Peyer's patch (tissue), 4 donors: ENCODE measurements at regions not wholly inside any gene's neighbourhood (a gene's known extent, or its start where the extent isn't known, plus 50 kb on each side); places are given as distances from the start of the nearest gene placed in this dataset.
"Not testable (repeated sequence)": the region's sequence is repeated elsewhere in the genome, so short reads cannot be mapped to it uniquely, and the experiment has no call there.

ENCODE experiments used
- CTCF ChIP-seq, 6 experiments: fragments of 450-650 bp in 4 of 6; fragments of 200-600 bp in 2 of 6; sonication (generic) in 1 of 6; IDR thresholded peaks; one replicate each; pipeline ENCODE4 v1.5.1; 2017 to 2019; ENCODE audit warnings: antibody characterized with exemption in 6 of 6, mild to moderate bottlenecking in 3 of 6, moderate library complexity in 1 of 6
- POLR2A ChIP-seq, 2 donors: fragments of 450-650 bp; IDR thresholded peaks; one replicate each; pipeline ENCODE4 v1.5.1; 2017; ENCODE audit warnings: antibody characterized with exemption in 2 of 2, mild to moderate bottlenecking in 2 of 2, moderate library complexity in 2 of 2

DNA sequence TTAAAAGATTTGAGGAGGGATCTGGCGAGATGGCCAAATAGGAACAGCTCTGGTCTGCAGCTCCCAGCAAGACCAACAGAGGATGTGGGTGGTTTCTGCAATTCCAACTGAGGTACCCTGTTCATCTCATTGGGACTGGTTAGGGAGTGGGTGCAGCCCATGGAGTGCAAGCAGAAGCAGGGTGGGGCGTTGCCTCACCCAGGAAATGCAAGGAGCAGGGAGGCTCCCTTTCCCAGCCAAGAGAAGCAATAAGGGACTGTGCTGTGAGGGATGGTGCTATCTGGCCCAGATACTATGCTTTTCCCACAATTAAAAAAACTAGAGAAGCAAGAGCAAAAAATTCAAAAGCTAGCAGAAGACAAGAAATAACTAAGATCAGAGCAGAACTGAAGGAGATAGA is 318.4 kb downstream of the PPP1R3A start:
- TF ChIP-seq CTCF, POLR2A (IDR thresholded peaks at IDR 0.05): not testable (repeated sequence)
